ENCODE measurements at regions not wholly inside any gene's neighbourhood (a gene's known extent, or its start where the extent isn't known, plus 50 kb on each side); places are given as distances from the start of the nearest gene placed in this dataset.

DNA sequence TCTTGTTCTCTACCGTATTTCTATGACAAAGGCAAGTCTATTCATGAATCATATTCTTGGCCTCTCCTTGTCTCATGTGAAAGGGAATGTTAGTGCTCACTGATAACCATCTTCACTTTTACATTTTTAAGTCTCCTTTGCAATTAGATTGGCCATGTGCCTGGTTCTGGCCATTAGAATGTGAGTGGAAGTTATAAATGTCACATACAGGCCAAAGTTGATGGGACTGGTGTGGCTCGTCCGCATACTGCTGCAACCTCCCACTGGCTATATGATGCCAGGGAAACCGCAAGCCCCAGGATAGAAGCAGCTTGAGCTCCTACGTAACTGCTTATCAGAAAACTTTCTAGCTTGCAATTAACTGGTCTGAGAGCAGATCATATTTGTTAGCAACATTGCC lies 86.1 kb downstream of the MAGEC1 start:
- H3K36me3 ChIP-seq (ENCODE audit: control insufficient read depth in 2 of 2, extremely low read depth in 1 of 2, insufficient read depth in 2 of 2, low read length in 2 of 2): no peaks in the 10 kb centered on the region
- H3K9me3 ChIP-seq (replicated peaks; ENCODE audit: control insufficient read depth, insufficient read depth, low read length): no peaks in the 10 kb centered on the region
- H3K27ac ChIP-seq (ENCODE audit: insufficient read depth, low read depth, low read length): no peak overlapping the region
- dilution Hi-C loops (cut with MboI; ENCODE audit: extremely low pct_ligation_motif_present, low sequenced_read_pairs) (no loop called here), intact Hi-C loops (cut with micrococcal nuclease) (no loop called here)
- H3K4me1 ChIP-seq (ENCODE audit: control insufficient read depth, extremely low read depth, insufficient read depth, low read length): no peaks in the 10 kb centered on the region
- TF ChIP-seq GATA2 (IDR thresholded peaks at IDR 0.05; ENCODE audit: insufficient read depth, insufficient read length, low read depth, low read length) (peak; percentile 61), POLR2A (IDR thresholded peaks at IDR 0.05; ENCODE audit: low read depth, low read length) (no peak), EZH2 (IDR thresholded peaks at IDR 0.05; ENCODE audit: borderline replicate concordance, low read depth, low read length, severe bottlenecking) (no peak), POLR2AphosphoS5 (IDR thresholded peaks at IDR 0.05; ENCODE audit: insufficient read depth, low read depth, low read length) (no peak), JUN (IDR thresholded peaks at IDR 0.05; ENCODE audit: borderline replicate concordance, insufficient read depth, insufficient read length, low read depth) (no peak), FOS (IDR thresholded peaks at IDR 0.05; ENCODE audit: borderline replicate concordance, insufficient read depth, low read length) (no peak)
- TF ChIP-seq, protein P1, sequence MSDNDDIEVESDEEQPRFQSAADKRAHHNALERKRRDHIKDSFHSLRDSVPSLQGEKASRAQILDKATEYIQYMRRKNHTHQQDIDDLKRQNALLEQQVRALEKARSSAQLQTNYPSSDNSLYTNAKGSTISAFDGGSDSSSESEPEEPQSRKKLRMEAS (IDR thresholded peaks at IDR 0.05; ENCODE audit: insufficient read depth, insufficient read length): no peak
- TF ChIP-seq, protein P2, sequence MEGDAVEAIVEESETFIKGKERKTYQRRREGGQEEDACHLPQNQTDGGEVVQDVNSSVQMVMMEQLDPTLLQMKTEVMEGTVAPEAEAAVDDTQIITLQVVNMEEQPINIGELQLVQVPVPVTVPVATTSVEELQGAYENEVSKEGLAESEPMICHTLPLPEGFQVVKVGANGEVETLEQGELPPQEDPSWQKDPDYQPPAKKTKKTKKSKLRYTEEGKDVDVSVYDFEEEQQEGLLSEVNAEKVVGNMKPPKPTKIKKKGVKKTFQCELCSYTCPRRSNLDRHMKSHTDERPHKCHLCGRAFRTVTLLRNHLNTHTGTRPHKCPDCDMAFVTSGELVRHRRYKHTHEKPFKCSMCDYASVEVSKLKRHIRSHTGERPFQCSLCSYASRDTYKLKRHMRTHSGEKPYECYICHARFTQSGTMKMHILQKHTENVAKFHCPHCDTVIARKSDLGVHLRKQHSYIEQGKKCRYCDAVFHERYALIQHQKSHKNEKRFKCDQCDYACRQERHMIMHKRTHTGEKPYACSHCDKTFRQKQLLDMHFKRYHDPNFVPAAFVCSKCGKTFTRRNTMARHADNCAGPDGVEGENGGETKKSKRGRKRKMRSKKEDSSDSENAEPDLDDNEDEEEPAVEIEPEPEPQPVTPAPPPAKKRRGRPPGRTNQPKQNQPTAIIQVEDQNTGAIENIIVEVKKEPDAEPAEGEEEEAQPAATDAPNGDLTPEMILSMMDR (IDR thresholded peaks at IDR 0.05; ENCODE audit: extremely low read depth in 1 of 2, insufficient read depth in 1 of 2, low read depth in 1 of 2, low read length in 2 of 2): no peak
- H3K4me2 ChIP-seq (ENCODE audit: insufficient read depth, low read length): no peak overlapping the region
- H4K20me1 ChIP-seq (replicated peaks; ENCODE audit: control insufficient read depth, extremely low read depth, insufficient read depth, low read length): no peaks in the 10 kb centered on the region
- ChIA-PET CTCF (interaction anchor here (0.6 kb wide), 1 partner anchor 10 kb away, joined by 3 read pairs; no protein-coding TSS in a partner anchor), POLR2A (no interaction called here)
- DNase-seq (ENCODE audit: low read depth, low spot score) (peak; percentile 1), FAIRE-seq (no peak)
- H3K79me2 ChIP-seq (ENCODE audit: control insufficient read depth, insufficient read depth, low read length): no peaks in the 10 kb centered on the region
- no peaks in the 10 kb centered on the region for H3K27me3 ChIP-seq (ENCODE audit: control insufficient read depth in 2 of 2, insufficient read depth in 2 of 2, low read length in 2 of 2)
- BruUV-seq (replicated peaks): no TSS peak
- H2AFZ ChIP-seq (ENCODE audit: low read depth, low read length): no peak overlapping the region
- no peaks in the 10 kb centered on the region for H3K9me1 ChIP-seq (replicated peaks; ENCODE audit: control insufficient read depth, extremely low read depth, insufficient read depth, low read length)
- no peak overlapping the region for H3K4me3 ChIP-seq (replicated peaks in 1 of 3; ENCODE audit: insufficient read depth in 1 of 3, low read depth in 1 of 3, low read length in 3 of 3)
- H3K9ac ChIP-seq (replicated peaks; ENCODE audit: extremely low read depth, insufficient read depth, low read length): no peak overlapping the region
